Esophagus squamous epithelium (tissue), 4 donors: ENCODE measurements at regions not wholly inside any gene's neighbourhood (a gene's known extent, or its start where the extent isn't known, plus 50 kb on each side); places are given as distances from the start of the nearest gene placed in this dataset.

ENCODE experiments used
- POLR2A ChIP-seq, 4 donors: fragments of 450-650 bp; IDR thresholded peaks; one replicate each; pipeline ENCODE4 v1.6.1; 2017; ENCODE audit warnings: antibody characterized with exemption in 4 of 4, mild to moderate bottlenecking in 4 of 4, moderate library complexity in 3 of 4
- TF ChIP-seq, protein P1 (sequence below), 6 experiments: fragments of 450-650 bp in 4 of 6; fragments of 200-600 bp in 2 of 6; sonication (generic) in 2 of 6; IDR thresholded peaks; one replicate each; pipeline ENCODE4 v1.5.1; 2016 to 2019; ENCODE audit warnings: antibody characterized with exemption in 6 of 6, mild to moderate bottlenecking in 4 of 6, moderate library complexity in 4 of 6

DNA sequence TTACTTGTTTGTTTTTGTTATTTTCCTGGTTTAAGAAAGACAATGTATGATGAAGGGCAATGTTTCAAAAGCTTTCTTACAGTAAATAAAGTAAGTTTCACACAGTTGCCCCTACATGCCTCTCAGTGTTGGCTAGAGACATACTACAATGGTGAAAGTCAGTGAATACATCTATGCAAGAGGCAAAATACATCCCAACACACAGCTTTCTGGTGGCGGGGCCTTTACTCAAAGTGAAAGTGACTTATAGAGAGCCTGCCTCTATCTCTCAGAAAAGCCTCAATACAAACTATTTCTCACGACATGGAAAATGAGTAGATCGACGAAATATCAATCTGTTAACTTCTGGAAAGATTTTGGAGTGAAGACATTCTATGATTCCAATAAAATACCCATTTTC, 122.3 kb downstream of the SLC30A10 start:
- no peak for TF ChIP-seq POLR2A (IDR thresholded peaks at IDR 0.05)
- TF ChIP-seq, protein P1, sequence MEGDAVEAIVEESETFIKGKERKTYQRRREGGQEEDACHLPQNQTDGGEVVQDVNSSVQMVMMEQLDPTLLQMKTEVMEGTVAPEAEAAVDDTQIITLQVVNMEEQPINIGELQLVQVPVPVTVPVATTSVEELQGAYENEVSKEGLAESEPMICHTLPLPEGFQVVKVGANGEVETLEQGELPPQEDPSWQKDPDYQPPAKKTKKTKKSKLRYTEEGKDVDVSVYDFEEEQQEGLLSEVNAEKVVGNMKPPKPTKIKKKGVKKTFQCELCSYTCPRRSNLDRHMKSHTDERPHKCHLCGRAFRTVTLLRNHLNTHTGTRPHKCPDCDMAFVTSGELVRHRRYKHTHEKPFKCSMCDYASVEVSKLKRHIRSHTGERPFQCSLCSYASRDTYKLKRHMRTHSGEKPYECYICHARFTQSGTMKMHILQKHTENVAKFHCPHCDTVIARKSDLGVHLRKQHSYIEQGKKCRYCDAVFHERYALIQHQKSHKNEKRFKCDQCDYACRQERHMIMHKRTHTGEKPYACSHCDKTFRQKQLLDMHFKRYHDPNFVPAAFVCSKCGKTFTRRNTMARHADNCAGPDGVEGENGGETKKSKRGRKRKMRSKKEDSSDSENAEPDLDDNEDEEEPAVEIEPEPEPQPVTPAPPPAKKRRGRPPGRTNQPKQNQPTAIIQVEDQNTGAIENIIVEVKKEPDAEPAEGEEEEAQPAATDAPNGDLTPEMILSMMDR (IDR thresholded peaks at IDR 0.05) = no peak
